OCI-LY7 (cell line): ENCODE measurements at regions not wholly inside any gene's neighbourhood (a gene's known extent, or its start where the extent isn't known, plus 50 kb on each side); places are given as distances from the start of the nearest gene placed in this dataset.

Experiments used
- EZH2phosphoT487 ChIP-seq: fragments of 200-600 bp; sonication (generic); IDR thresholded peaks from 2 replicates; pipeline ENCODE4 v1.6.1; 2018; ENCODE audit warnings: low read depth, borderline replicate concordance, mild to moderate bottlenecking, mixed run types, antibody characterized with exemption, low read length, moderate library complexity, mixed read lengths
- TF ChIP-seq, protein P1 (sequence below): fragments of 200-600 bp; sonication (generic); conservative IDR thresholded peaks from 2 replicates; pipeline ENCODE4 v1.5.1; 2014; ENCODE audit warnings: mild to moderate bottlenecking, antibody characterized with exemption, low read length, moderate library complexity, mixed read lengths

DNA sequence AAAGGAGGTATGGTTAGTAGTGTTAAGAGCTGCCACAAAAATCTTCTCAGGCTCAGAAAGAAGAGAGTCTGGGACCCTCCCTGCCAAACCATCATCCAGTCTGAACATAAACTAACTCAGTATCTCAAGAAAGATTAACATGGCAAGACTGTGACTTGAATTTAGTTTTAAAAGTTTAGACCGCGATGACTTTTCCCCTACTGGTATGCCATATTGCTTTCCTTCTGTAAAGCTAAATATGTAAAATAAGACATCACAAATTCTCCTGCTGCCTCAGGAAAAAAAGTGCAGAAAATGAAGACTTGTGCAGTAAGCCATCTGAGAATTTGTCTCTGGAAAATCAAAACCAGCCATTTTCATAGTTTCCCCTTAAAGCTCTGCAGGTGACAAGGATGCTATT, 85.2 kb upstream of the STARD4 start:
- TF ChIP-seq, protein P1, sequence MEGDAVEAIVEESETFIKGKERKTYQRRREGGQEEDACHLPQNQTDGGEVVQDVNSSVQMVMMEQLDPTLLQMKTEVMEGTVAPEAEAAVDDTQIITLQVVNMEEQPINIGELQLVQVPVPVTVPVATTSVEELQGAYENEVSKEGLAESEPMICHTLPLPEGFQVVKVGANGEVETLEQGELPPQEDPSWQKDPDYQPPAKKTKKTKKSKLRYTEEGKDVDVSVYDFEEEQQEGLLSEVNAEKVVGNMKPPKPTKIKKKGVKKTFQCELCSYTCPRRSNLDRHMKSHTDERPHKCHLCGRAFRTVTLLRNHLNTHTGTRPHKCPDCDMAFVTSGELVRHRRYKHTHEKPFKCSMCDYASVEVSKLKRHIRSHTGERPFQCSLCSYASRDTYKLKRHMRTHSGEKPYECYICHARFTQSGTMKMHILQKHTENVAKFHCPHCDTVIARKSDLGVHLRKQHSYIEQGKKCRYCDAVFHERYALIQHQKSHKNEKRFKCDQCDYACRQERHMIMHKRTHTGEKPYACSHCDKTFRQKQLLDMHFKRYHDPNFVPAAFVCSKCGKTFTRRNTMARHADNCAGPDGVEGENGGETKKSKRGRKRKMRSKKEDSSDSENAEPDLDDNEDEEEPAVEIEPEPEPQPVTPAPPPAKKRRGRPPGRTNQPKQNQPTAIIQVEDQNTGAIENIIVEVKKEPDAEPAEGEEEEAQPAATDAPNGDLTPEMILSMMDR: no peak
- no peak for TF ChIP-seq EZH2phosphoT487
